Neural cell (in vitro differentiated cells): ENCODE measurements at regions not wholly inside any gene's neighbourhood (a gene's known extent, or its start where the extent isn't known, plus 50 kb on each side); places are given as distances from the start of the nearest gene placed in this dataset.

Source experiments
- H2AFZ ChIP-seq: fragments of 200-600, 300-800 bp; sonication (generic), shearing (Covaris generic); 2 replicates; pipeline ENCODE4 v1.6.0; 2014; ENCODE audit warnings: low read depth, mild to moderate bottlenecking, antibody characterized with exemption, low read length, moderate library complexity
- H3F3A ChIP-seq: fragments of 200-600 bp; shearing (Covaris generic); 2 replicates; pipeline ENCODE4 v1.6.1; 2016; ENCODE audit warnings: mild to moderate bottlenecking, moderate library complexity, mixed read lengths, antibody characterized with exemption, low read length; ENCODE audit not compliant: insufficient read depth, poor library complexity, severe bottlenecking
- H3K27ac ChIP-seq: fragments of 200-600, 300-800 bp; sonication (generic), shearing (Covaris generic); 2 replicates; pipeline ENCODE4 v1.5.1; 2014; ENCODE audit warnings: mild to moderate bottlenecking, low read length, moderate library complexity
- H3K27me3 ChIP-seq: fragments of 300-800, 200-600 bp; sonication (generic), shearing (Covaris generic); 2 replicates; pipeline ENCODE4 v1.6.0; 2014; ENCODE audit warnings: mild to moderate bottlenecking, low read depth, low read length, moderate library complexity; ENCODE audit not compliant: insufficient read depth
- H3K36me3 ChIP-seq: fragments of 300-800, 200-600 bp; sonication (generic), shearing (Covaris generic); 2 replicates; pipeline ENCODE4 v1.5.1; 2014; ENCODE audit warnings: mild to moderate bottlenecking, antibody characterized with exemption, low read length, moderate library complexity; ENCODE audit not compliant: insufficient read depth
- H3K4me2 ChIP-seq: fragments of 300-800, 200-600 bp; sonication (generic), shearing (Covaris generic); 2 replicates; pipeline ENCODE4 v1.6.0; 2014; ENCODE audit warnings: mild to moderate bottlenecking, low read length
- H3K4me3 ChIP-seq: fragments of 300-800, 200-600 bp; sonication (generic), shearing (Covaris generic); 2 replicates; pipeline ENCODE4 v1.5.1; 2014; ENCODE audit warnings: mild to moderate bottlenecking, low read length, moderate library complexity
- H3K79me2 ChIP-seq: fragments of 200-600 bp; shearing (Covaris generic); replicated peaks from 2 replicates; pipeline ENCODE4 v1.6.0; 2014; ENCODE audit warnings: mild to moderate bottlenecking, low read length, moderate library complexity; ENCODE audit not compliant: insufficient read depth
- H3K9ac ChIP-seq: fragments of 300-800, 200-600 bp; sonication (generic), shearing (Covaris generic); 2 replicates; pipeline ENCODE4 v1.6.1; 2016; ENCODE audit warnings: mild to moderate bottlenecking, low read length, mixed read lengths
- H3K9me2 ChIP-seq: fragments of 200-600 bp; shearing (Covaris generic); 2 replicates; pipeline ENCODE4 v1.6.1; 2016; ENCODE audit warnings: mild to moderate bottlenecking, low read length, mixed read lengths; ENCODE audit not compliant: insufficient read depth
- H3K9me3 ChIP-seq: fragments of 200-600, 300-800 bp; sonication (generic), shearing (Covaris generic); 2 replicates; pipeline ENCODE4 v1.6.1; 2016; ENCODE audit warnings: mild to moderate bottlenecking, mixed run types, low read length, moderate library complexity, mixed read lengths
- H4K20me1 ChIP-seq: fragments of 200-600 bp; shearing (Covaris generic); 2 replicates; pipeline ENCODE4 v1.6.1; 2016; ENCODE audit warnings: mild to moderate bottlenecking, mixed run types; ENCODE audit not compliant: insufficient read depth
- EP300 ChIP-seq: fragments of 450-650 bp; conservative IDR thresholded peaks from 2 replicates; pipeline ENCODE4 v1.6.1; 2014; ENCODE audit warnings: antibody characterized with exemption, mild to moderate bottlenecking, moderate library complexity; ENCODE audit not compliant: poor library complexity, severe bottlenecking
- EZH2 ChIP-seq: fragments of 200-600, 300-800 bp; shearing (Covaris generic), sonication (generic); IDR thresholded peaks from 2 replicates; pipeline ENCODE4 v1.6.1; 2014; ENCODE audit warnings: antibody characterized with exemption, low read length, borderline replicate concordance, mild to moderate bottlenecking; ENCODE audit not compliant: insufficient read depth, poor library complexity, severe bottlenecking
- MXI1 ChIP-seq: fragments of 450-650 bp; conservative IDR thresholded peaks from 2 replicates; pipeline ENCODE4 v1.6.1; 2014; ENCODE audit warnings: antibody characterized with exemption, mild to moderate bottlenecking; ENCODE audit not compliant: poor library complexity, severe bottlenecking
- POLR2AphosphoS5 ChIP-seq: IDR thresholded peaks from 2 replicates; pipeline ENCODE4 v1.6.1; 2012
- RAD21 ChIP-seq: fragments of 450-650 bp; conservative IDR thresholded peaks from 2 replicates; pipeline ENCODE4 v1.6.1; 2014; ENCODE audit warnings: antibody characterized with exemption, mild to moderate bottlenecking, moderate library complexity
- SMC3 ChIP-seq: fragments of 450-650 bp; conservative IDR thresholded peaks from 2 replicates; pipeline ENCODE4 v1.6.1; 2014; ENCODE audit warnings: antibody characterized with exemption, mild to moderate bottlenecking, moderate library complexity; ENCODE audit not compliant: poor library complexity
- TAF1 ChIP-seq: IDR thresholded peaks from 2 replicates; pipeline ENCODE4 v1.6.1; 2012; ENCODE audit warnings: low read depth
- TF ChIP-seq, protein P1 (sequence below): fragments of 450-650 bp; IDR thresholded peaks from 2 replicates; pipeline ENCODE4 v1.5.1; 2014; ENCODE audit warnings: antibody characterized with exemption, mild to moderate bottlenecking, moderate library complexity; ENCODE audit not compliant: poor library complexity, severe bottlenecking
- TF ChIP-seq, protein P2 (sequence below): IDR thresholded peaks from 2 replicates; pipeline ENCODE4 v1.6.1; 2012; ENCODE audit warnings: borderline replicate concordance

DNA sequence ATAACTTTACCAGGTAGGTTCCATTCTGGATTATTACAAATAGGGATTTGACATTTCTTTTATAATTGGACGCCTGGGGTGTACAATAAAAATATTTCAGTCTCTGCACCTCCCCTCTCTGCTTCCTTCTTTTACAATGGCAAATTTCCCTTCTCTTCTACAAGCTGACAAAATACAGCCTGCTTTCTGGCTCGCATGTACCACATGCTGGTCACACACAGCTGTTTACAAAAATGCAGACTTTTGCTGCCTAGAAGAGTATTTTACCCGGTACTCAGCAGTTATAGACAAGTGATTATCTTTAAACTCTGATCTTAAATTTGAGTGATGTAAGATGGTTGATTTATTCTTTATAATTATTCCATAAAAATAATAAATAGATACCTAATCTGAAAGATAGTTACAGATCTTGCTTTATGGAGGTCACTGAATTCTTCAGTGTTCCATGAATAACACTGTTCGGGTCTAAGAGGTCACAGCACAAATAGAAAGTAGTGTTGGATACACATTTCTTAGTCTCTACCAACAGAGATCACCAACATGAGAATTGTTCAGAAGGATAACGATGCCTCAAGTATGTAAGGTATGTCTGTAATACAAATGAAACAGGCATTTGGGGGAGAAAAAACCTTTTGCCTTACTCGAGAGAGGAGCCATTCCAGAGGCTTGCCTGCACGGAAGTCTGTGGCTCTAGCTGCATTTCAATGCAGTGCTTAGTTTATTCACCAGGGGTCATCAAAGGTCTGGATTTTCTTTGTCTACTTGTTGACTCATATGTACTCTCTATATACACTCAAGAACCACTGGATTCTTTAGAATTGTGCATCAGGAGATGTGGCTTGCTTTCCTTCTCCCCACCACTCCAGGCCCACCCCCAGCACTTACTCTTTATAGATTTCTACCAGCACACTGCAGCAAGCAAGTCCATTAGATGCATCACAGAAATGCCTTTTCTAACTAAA lies 206.6 kb upstream of the RFX3 start:
- no peaks in the 10 kb centered on the region for H4K20me1 ChIP-seq
- H3K27me3 ChIP-seq = no peaks in the 10 kb centered on the region
- no peak overlapping the region for H3K4me3 ChIP-seq
- no peak overlapping the region for H3K4me2 ChIP-seq
- no peak overlapping the region for H3K27ac ChIP-seq
- H3K9me3 ChIP-seq = no peaks in the 10 kb centered on the region
- no peaks in the 10 kb centered on the region for H3F3A ChIP-seq
- no peak for TF ChIP-seq EP300
- TF ChIP-seq MXI1 = no peak
- peak; percentile 99 for TF ChIP-seq SMC3
- peak; percentile 97 for TF ChIP-seq RAD21
- TF ChIP-seq, protein P1, sequence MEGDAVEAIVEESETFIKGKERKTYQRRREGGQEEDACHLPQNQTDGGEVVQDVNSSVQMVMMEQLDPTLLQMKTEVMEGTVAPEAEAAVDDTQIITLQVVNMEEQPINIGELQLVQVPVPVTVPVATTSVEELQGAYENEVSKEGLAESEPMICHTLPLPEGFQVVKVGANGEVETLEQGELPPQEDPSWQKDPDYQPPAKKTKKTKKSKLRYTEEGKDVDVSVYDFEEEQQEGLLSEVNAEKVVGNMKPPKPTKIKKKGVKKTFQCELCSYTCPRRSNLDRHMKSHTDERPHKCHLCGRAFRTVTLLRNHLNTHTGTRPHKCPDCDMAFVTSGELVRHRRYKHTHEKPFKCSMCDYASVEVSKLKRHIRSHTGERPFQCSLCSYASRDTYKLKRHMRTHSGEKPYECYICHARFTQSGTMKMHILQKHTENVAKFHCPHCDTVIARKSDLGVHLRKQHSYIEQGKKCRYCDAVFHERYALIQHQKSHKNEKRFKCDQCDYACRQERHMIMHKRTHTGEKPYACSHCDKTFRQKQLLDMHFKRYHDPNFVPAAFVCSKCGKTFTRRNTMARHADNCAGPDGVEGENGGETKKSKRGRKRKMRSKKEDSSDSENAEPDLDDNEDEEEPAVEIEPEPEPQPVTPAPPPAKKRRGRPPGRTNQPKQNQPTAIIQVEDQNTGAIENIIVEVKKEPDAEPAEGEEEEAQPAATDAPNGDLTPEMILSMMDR = peak; percentile 92
- no peaks in the 10 kb centered on the region for H3K9me2 ChIP-seq
- H3K36me3 ChIP-seq = no peaks in the 10 kb centered on the region
- no peak overlapping the region for H2AFZ ChIP-seq
- no peak overlapping the region for H3K9ac ChIP-seq
- no peaks in the 10 kb centered on the region for H3K79me2 ChIP-seq

DNA sequence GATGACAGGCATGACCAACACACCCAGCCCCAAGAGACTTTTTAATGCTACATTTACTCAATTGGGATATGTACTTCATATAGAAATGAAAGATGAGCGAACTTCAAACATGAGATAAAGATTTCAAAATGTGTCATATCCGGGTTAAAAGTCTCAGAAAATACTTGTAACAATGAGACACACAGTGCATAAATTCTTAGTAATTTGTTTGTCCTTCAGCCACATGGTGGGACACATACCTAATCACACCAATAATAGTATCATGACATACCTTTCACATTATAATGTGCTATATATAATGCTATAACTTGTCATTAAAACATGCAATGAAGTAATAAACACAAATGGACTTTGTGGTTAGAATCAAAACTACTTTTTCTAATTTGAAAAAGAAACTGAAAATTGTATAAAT lies 204.7 kb upstream of the RFX3 start:
- Histone ChIP-seq H3K9me3 (no peaks in the 10 kb centered on the region), H3K27ac (no peak overlapping the region), H3K4me2 (no peak overlapping the region), H3F3A (no peaks in the 10 kb centered on the region), H4K20me1 (no peaks in the 10 kb centered on the region), H3K36me3 (no peaks in the 10 kb centered on the region), H3K79me2 (no peaks in the 10 kb centered on the region), H3K9me2 (no peaks in the 10 kb centered on the region), H3K27me3 (no peaks in the 10 kb centered on the region), H3K4me3 (no peak overlapping the region), H2AFZ (no peak overlapping the region), H3K9ac (no peak overlapping the region)
- TF ChIP-seq SMC3 (no peak), POLR2AphosphoS5 (no peak), EP300 (no peak), TAF1 (no peak), RAD21 (no peak), MXI1 (no peak), EZH2 (no peak)
- TF ChIP-seq, protein P2, sequence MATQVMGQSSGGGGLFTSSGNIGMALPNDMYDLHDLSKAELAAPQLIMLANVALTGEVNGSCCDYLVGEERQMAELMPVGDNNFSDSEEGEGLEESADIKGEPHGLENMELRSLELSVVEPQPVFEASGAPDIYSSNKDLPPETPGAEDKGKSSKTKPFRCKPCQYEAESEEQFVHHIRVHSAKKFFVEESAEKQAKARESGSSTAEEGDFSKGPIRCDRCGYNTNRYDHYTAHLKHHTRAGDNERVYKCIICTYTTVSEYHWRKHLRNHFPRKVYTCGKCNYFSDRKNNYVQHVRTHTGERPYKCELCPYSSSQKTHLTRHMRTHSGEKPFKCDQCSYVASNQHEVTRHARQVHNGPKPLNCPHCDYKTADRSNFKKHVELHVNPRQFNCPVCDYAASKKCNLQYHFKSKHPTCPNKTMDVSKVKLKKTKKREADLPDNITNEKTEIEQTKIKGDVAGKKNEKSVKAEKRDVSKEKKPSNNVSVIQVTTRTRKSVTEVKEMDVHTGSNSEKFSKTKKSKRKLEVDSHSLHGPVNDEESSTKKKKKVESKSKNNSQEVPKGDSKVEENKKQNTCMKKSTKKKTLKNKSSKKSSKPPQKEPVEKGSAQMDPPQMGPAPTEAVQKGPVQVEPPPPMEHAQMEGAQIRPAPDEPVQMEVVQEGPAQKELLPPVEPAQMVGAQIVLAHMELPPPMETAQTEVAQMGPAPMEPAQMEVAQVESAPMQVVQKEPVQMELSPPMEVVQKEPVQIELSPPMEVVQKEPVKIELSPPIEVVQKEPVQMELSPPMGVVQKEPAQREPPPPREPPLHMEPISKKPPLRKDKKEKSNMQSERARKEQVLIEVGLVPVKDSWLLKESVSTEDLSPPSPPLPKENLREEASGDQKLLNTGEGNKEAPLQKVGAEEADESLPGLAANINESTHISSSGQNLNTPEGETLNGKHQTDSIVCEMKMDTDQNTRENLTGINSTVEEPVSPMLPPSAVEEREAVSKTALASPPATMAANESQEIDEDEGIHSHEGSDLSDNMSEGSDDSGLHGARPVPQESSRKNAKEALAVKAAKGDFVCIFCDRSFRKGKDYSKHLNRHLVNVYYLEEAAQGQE = no peak
- TF ChIP-seq, protein P1 = no peak
